B cell (primary cell): ENCODE measurements at regions not wholly inside any gene's neighbourhood (a gene's known extent, or its start where the extent isn't known, plus 50 kb on each side); places are given as distances from the start of the nearest gene placed in this dataset.

Source experiments
- ATAC-seq: fragments of 200-7000 bp; cut with Tn5 transposase; one replicate; pipeline ENCODE4 v1.10.0; 2021; ENCODE audit warnings: low read depth, mild to moderate bottlenecking, moderate number of reproducible peaks, moderate library complexity
- CTCF ChIA-PET: fragments of 350-600 bp; sonication (Branson Sonifier 250); formaldehyde crosslinking; loops from one replicate; lab custom pipeline; 2021; ENCODE audit warnings: antibody characterized with exemption, inconsistent platforms; lab: Charles Lee
- POLR2A ChIA-PET: fragments of 350-600 bp; sonication (Branson Sonifier 250); formaldehyde crosslinking; loops from one replicate; lab custom pipeline; 2021; ENCODE audit warnings: antibody characterized with exemption; lab: Charles Lee
- DNase-seq: peaks from one replicate; pipeline ENCODE4 v3.0.0; 2013
- H2AFZ ChIP-seq: 2 replicates; pipeline ENCODE4 v1.6.1; 2012; ENCODE audit warnings: mild to moderate bottlenecking, low read depth, low read length; ENCODE audit not compliant: insufficient read depth, poor library complexity, severe bottlenecking
- H3K27ac ChIP-seq, 2 donors: 1 replicate in 1 of 2; 2 replicates in 1 of 2; pipeline ENCODE4 v1.5.1; 2012 to 2013; ENCODE audit warnings: low read length in 2 of 2, mild to moderate bottlenecking in 2 of 2, moderate library complexity in 1 of 2
- H3K27me3 ChIP-seq, 4 experiments: fragments of 200-600 bp in 1 of 4; sonication (generic) in 1 of 4; replicated peaks in 1 of 4; 1 replicate in 2 of 4; 2 replicates in 2 of 4; pipeline versions ENCODE4 v1.6.1 to v1.7.0; 2013 to 2016; ENCODE audit warnings: low read length in 3 of 4, mild to moderate bottlenecking in 2 of 4, mixed read lengths in 1 of 4, moderate library complexity in 1 of 4; ENCODE audit not compliant: insufficient read depth in 4 of 4, control insufficient read depth in 3 of 4; ENCODE audit errors: control extremely low read depth in 1 of 4
- H3K36me3 ChIP-seq, 2 experiments: replicated peaks in 1 of 2; 1 replicate in 1 of 2; 2 replicates in 1 of 2; pipeline versions ENCODE4 v1.6.1 to v1.7.1; 2013; ENCODE audit warnings: low read length in 1 of 2; ENCODE audit not compliant: insufficient read depth in 2 of 2, control insufficient read depth in 1 of 2; ENCODE audit errors: control extremely low read depth in 1 of 2, extremely low read depth in 1 of 2
- H3K4me1 ChIP-seq, 2 donors: fragments of 200-600 bp in 1 of 2; sonication (generic) in 1 of 2; 1 replicate in 1 of 2; 2 replicates in 1 of 2; pipeline versions ENCODE4 v1.5.1 to v1.6.1; 2013 to 2017; ENCODE audit warnings: low read length in 2 of 2; ENCODE audit not compliant: control insufficient read depth in 2 of 2, insufficient read depth in 2 of 2
- H3K4me2 ChIP-seq: replicated peaks from 2 replicates; pipeline ENCODE3; 2012; ENCODE audit warnings: mild to moderate bottlenecking, low read depth, low read length; ENCODE audit not compliant: poor library complexity, severe bottlenecking
- H3K4me3 ChIP-seq, 5 experiments: fragments of 200-600 bp in 1 of 5; sonication (generic) in 1 of 5; 1 replicate in 3 of 5; 2 replicates in 2 of 5; pipeline versions ENCODE4 v1.5.1 to v1.7.0; 2011 to 2016; ENCODE audit warnings: low read length in 4 of 5, mild to moderate bottlenecking in 4 of 5, low read depth in 2 of 5, control low read depth in 1 of 5, moderate library complexity in 1 of 5; ENCODE audit not compliant: insufficient read depth in 1 of 5; ENCODE audit errors: control extremely low read depth in 1 of 5, extremely low read depth in 1 of 5
- H3K79me2 ChIP-seq: fragments of 200-600 bp; sonication (generic); one replicate; pipeline ENCODE4 v1.6.0; 2016; ENCODE audit warnings: low read length; ENCODE audit not compliant: control insufficient read depth, insufficient read depth
- H3K9ac ChIP-seq: fragments of 200-600 bp; sonication (generic); 2 replicates; pipeline ENCODE4 v1.6.1; 2017; ENCODE audit warnings: mild to moderate bottlenecking, low read length, moderate library complexity
- H3K9me3 ChIP-seq, 3 donors: one replicate each; pipeline versions ENCODE4 v1.6.1 to v1.7.1; 2013; ENCODE audit warnings: low read length in 2 of 3; ENCODE audit not compliant: control insufficient read depth in 2 of 3, insufficient read depth in 1 of 3; ENCODE audit errors: control extremely low read depth in 1 of 3
- H4K20me1 ChIP-seq: 2 replicates; pipeline ENCODE4 v1.6.0; 2012; ENCODE audit warnings: mild to moderate bottlenecking, low read length; ENCODE audit not compliant: insufficient read depth, control insufficient read depth, poor library complexity, severe bottlenecking
- H3K27ac Mint-ChIP-seq: one replicate; pipeline ENCODE4 v1.8.0; 2021; ENCODE audit warnings: mixed read lengths
- H3K27me3 Mint-ChIP-seq: one replicate; pipeline ENCODE4 v1.8.0; 2021; ENCODE audit warnings: mixed read lengths
- H3K4me1 Mint-ChIP-seq: one replicate; pipeline ENCODE4 v1.8.0; 2021; ENCODE audit warnings: mixed read lengths
- H3K4me3 Mint-ChIP-seq: one replicate; pipeline ENCODE4 v1.8.0; 2021; ENCODE audit warnings: mixed read lengths
- H3K9me3 Mint-ChIP-seq: one replicate; pipeline ENCODE4 v1.8.0; 2022; ENCODE audit warnings: mixed read lengths; ENCODE audit not compliant: insufficient read depth
- CTCF ChIP-seq: fragments of 200-600 bp; IDR thresholded peaks from one replicate; pipeline ENCODE4 v1.8.0; 2022; ENCODE audit warnings: antibody characterized with exemption, mild to moderate bottlenecking
- EZH2 ChIP-seq: IDR thresholded peaks from 2 replicates; pipeline ENCODE4 v1.6.1; 2012; ENCODE audit warnings: borderline replicate concordance, low read depth, mild to moderate bottlenecking, moderate library complexity, low read length; ENCODE audit not compliant: insufficient read depth, poor library complexity, severe bottlenecking
- WGBS: methylation state at CpG from one replicate; pipeline ENCODE4 v1.1.5; 2013; ENCODE audit warnings: missing lambda C conversion rate; ENCODE audit not compliant: insufficient coverage; 5-methylcytosine and 5-hydroxymethylcytosine counted together
- intact Hi-C: fragments of 100-400 bp; cut with micrococcal nuclease; formaldehyde crosslinking; loops from one replicate; pipeline ENCODE4 v1.10.0; 2022

GRCh38 chr7:21077602-21078001 is 290.9 kb upstream of the SP8 start:
- H3K4me1 Mint-ChIP-seq = no peaks in the 10 kb centered on the region
- ChIA-PET POLR2A (no interaction called here), CTCF (no interaction called here)
- H3K79me2 ChIP-seq = no peaks in the 10 kb centered on the region
- no peaks in the 10 kb centered on the region for H3K36me3 ChIP-seq
- no peak for TF ChIP-seq EZH2
- TF ChIP-seq CTCF = no peak
- no peak overlapping the region for H2AFZ ChIP-seq
- DNase-seq (no peak), ATAC-seq (no peak)
- H3K9ac ChIP-seq = no peak overlapping the region
- no peak overlapping the region for H3K27ac Mint-ChIP-seq
- no peak overlapping the region for H3K4me2 ChIP-seq
- no peaks in the 10 kb centered on the region for H3K27me3 ChIP-seq
- WGBS = no CpG with 5 or more reads among the region's 5 CpGs
- H3K27ac ChIP-seq = no peak overlapping the region
- H3K27me3 Mint-ChIP-seq = no peaks in the 10 kb centered on the region
- H3K9me3 ChIP-seq = no peaks in the 10 kb centered on the region
- no peak overlapping the region for H3K4me3 Mint-ChIP-seq
- no peaks in the 10 kb centered on the region for H3K4me1 ChIP-seq
- intact Hi-C loops = no loop called here
- no peaks in the 10 kb centered on the region for H4K20me1 ChIP-seq
- no peak overlapping the region for H3K4me3 ChIP-seq
- no peaks in the 10 kb centered on the region for H3K9me3 Mint-ChIP-seq

- H3K27me3 ChIP-seq = no peaks in the 10 kb centered on the region
- H3K36me3 ChIP-seq = no peaks in the 10 kb centered on the region
- DNase-seq (no peak), ATAC-seq (no peak)
- CTCF ChIA-PET = no interaction called here
- H2AFZ ChIP-seq = no peak overlapping the region
- TF ChIP-seq CTCF (no peak), EZH2 (no peak)
- no peak overlapping the region for H3K9ac ChIP-seq
- H3K4me3 Mint-ChIP-seq = no peak overlapping the region
- intact Hi-C loops = no loop called here
- H4K20me1 ChIP-seq = no peaks in the 10 kb centered on the region
- H3K4me1 ChIP-seq = no peaks in the 10 kb centered on the region
- no peaks in the 10 kb centered on the region for H3K9me3 Mint-ChIP-seq
- H3K79me2 ChIP-seq = no peaks in the 10 kb centered on the region
- no peaks in the 10 kb centered on the region for H3K4me1 Mint-ChIP-seq
- no peak overlapping the region for H3K27ac Mint-ChIP-seq
- H3K4me3 ChIP-seq = no peak overlapping the region
- no peaks in the 10 kb centered on the region for H3K9me3 ChIP-seq
- H3K4me2 ChIP-seq = no peak overlapping the region
- H3K27ac ChIP-seq = no peak overlapping the region
- 95% methylated on average over 2 of the region's 7 CpGs for WGBS
- POLR2A ChIA-PET = no interaction called here
- H3K27me3 Mint-ChIP-seq = no peaks in the 10 kb centered on the region
These were observed 297.6 kb upstream of the SP8 start for GRCh38 chr7:21084286-21084685.
